T-helper 2 cell treated with Interferon-gamma antibody and Interleukin-4, amounts not matched to agents 100 ng/mL and 5 ng/mL, for 36 hours (primary cell): ENCODE measurements at regions not wholly inside any gene's neighbourhood (a gene's known extent, or its start where the extent isn't known, plus 50 kb on each side); places are given as distances from the start of the nearest gene placed in this dataset.

Experiments
- intact Hi-C: fragments of 100-400 bp; cut with micrococcal nuclease; formaldehyde crosslinking; loops from one replicate; pipeline ENCODE4 v1.15.1; 2023

DNA sequence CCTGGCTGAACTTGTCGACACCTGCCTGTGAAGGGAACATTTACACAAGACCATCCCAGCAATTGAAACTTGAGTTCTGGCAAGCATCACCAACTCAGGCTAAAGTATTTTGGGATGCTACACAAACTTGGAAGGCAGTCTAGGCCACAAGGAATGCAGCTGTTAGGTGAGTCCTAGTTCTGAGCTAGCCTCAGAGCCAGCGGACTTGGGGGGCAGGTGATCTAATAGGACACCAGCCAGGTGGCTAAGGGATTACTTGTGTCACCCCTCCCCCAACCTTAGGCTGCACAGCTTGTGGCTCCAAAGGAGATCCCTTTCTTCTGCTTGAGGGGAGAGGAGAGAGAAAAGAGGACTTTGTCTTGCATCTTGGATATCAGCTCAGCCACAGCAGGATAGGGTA, 62.3 kb upstream of the DKK2 start:
- intact Hi-C loops: no loop called here

DNA sequence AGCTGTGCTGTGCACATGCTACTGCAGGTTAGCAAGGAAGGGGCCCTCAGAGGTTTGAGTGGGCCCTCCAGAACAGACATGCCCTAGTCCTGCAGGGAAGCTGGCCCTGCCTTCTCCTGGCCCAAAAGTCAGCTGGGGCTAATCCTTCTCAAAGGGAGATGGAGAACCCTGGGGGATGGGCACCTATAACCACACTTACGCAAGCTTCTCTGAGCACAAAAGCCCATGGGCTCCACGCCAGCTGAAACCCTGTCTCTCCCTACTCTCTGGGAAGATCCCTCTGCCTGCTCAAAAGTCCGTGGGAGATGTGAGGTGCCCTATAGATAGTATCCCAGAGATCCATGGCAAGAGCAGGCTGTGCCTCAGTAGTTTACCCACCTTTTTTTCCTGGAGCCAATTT, 58.9 kb upstream of the DKK2 start:
- intact Hi-C loops: no loop called here

DNA sequence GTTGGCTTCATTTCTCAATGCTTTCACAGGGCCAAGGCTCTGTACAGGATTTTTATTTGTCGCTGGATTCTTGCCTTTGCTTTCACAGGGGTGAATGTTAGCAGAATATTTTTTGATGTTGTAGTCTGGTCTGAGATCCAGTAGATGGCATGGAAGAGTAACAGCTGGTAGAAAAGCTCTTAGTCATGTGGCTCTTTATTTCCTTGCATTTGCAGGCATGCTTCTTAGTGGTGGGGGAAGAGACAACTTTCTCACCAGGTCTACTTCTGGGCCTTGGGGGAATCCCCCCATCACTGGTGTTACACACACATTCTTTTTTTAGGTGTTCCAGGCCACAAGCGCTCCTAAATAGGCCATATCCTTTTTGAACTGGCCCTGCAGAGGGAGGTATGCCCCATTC, 58.2 kb upstream of the DKK2 start:
- intact Hi-C loops: no loop called here
